MM.1S (cell line): ENCODE measurements at regions not wholly inside any gene's neighbourhood (a gene's known extent, or its start where the extent isn't known, plus 50 kb on each side); places are given as distances from the start of the nearest gene placed in this dataset.

Experiments
- DNase-seq: peaks from one replicate; pipeline ENCODE4 v3.0.0-alpha.2; 2015
- H2AFZ ChIP-seq: fragments of 300-600 bp; sonication (generic); 2 replicates; pipeline ENCODE4 v1.6.0; 2016; ENCODE audit warnings: antibody characterized with exemption, low read length
- H3F3A ChIP-seq: fragments of 300-600 bp; sonication (generic); 2 replicates; pipeline ENCODE4 v1.6.1; 2016; ENCODE audit warnings: mild to moderate bottlenecking, antibody characterized with exemption, low read length, moderate library complexity, mixed read lengths; ENCODE audit not compliant: insufficient read depth
- H3K27ac ChIP-seq: fragments of 300-600 bp; sonication (generic); 2 replicates; pipeline ENCODE4 v1.5.1; 2016; ENCODE audit warnings: mild to moderate bottlenecking, low read length
- H3K27me3 ChIP-seq: fragments of 300-600 bp; sonication (generic); replicated peaks from 2 replicates; pipeline ENCODE4 v1.6.0; 2016; ENCODE audit warnings: low read length; ENCODE audit not compliant: insufficient read depth
- H3K36me3 ChIP-seq: fragments of 300-600 bp; sonication (generic); replicated peaks from 2 replicates; pipeline ENCODE4 v1.6.1; 2016; ENCODE audit warnings: mild to moderate bottlenecking, low read length, mixed read lengths; ENCODE audit not compliant: insufficient read depth
- H3K4me1 ChIP-seq: fragments of 300-600 bp; sonication (generic); 2 replicates; pipeline ENCODE4 v1.6.1; 2016; ENCODE audit warnings: low read length, mixed read lengths
- H3K4me2 ChIP-seq: fragments of 300-600 bp; sonication (generic); 2 replicates; pipeline ENCODE4 v1.6.0; 2016; ENCODE audit warnings: low read depth, low read length
- H3K4me3 ChIP-seq: fragments of 300-600 bp; sonication (generic); 2 replicates; pipeline ENCODE4 v1.5.1; 2016; ENCODE audit warnings: low read length, mixed read lengths
- H3K79me2 ChIP-seq: fragments of 300-600 bp; sonication (generic); 2 replicates; pipeline ENCODE4 v1.6.1; 2016; ENCODE audit warnings: mixed run types, low read length, mixed read lengths
- H3K9ac ChIP-seq: fragments of 300-600 bp; sonication (generic); 2 replicates; pipeline ENCODE4 v1.6.1; 2016; ENCODE audit warnings: low read length, mixed read lengths
- H3K9me2 ChIP-seq: fragments of 300-600 bp; sonication (generic); replicated peaks from 2 replicates; pipeline ENCODE4 v1.6.1; 2016; ENCODE audit warnings: mild to moderate bottlenecking, low read length, mixed read lengths; ENCODE audit not compliant: insufficient read depth
- H3K9me3 ChIP-seq: fragments of 300-600 bp; sonication (generic); replicated peaks from 2 replicates; pipeline ENCODE4 v1.6.1; 2016; ENCODE audit warnings: mild to moderate bottlenecking, low read length, mixed read lengths; ENCODE audit not compliant: insufficient read depth
- H4K20me1 ChIP-seq: fragments of 300-600 bp; sonication (generic); 2 replicates; pipeline ENCODE4 v1.6.1; 2016; ENCODE audit warnings: mild to moderate bottlenecking, low read length, moderate library complexity, mixed read lengths; ENCODE audit not compliant: insufficient read depth
- EZH2 ChIP-seq: fragments of 300-600 bp; sonication (generic); optimal IDR thresholded peaks from 2 replicates; pipeline ENCODE3; 2017; ENCODE audit warnings: low read depth, mild to moderate bottlenecking, antibody characterized with exemption, low read length, mixed read lengths
- EZH2phosphoT487 ChIP-seq: fragments of 300-600 bp; sonication (generic); IDR thresholded peaks from 2 replicates; pipeline ENCODE4 v1.6.1; 2018; ENCODE audit warnings: antibody characterized with exemption, low read length
- TF ChIP-seq, protein P1 (sequence below): fragments of 300-600 bp; sonication (generic); IDR thresholded peaks from 2 replicates; pipeline ENCODE4 v1.5.1; 2016; ENCODE audit warnings: antibody characterized with exemption, low read length, mixed read lengths

DNA sequence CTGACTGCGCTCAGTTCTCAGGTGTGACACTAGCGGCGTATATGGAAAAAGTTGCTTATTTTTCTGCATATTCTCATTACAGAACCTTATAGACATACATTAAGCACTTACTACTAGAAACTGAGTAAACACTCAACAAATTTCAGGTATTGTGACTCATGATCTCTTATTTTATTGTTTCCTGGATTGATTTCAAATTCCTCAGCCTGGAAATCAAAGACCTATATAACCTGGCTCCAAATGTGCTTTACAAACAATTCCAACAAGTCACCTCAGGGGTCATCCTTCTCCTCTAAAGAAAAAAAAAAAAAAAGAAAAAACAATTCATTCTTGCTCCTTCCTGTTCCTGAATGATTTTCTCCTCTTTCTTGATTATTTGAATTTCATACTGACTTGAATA lies 152.3 kb downstream of the ADAM29 start:
- Histone ChIP-seq H3K4me2 (no peak overlapping the region), H3F3A (no peaks in the 10 kb centered on the region), H3K9me3 (no peaks in the 10 kb centered on the region), H3K36me3 (no peaks in the 10 kb centered on the region), H3K27me3 (no peaks in the 10 kb centered on the region), H3K4me1 (no peaks in the 10 kb centered on the region; the same call in 1 of the 2 replicates), H3K79me2 (no peaks in the 10 kb centered on the region), H3K27ac (no peak overlapping the region), H3K4me3 (no peak overlapping the region), H2AFZ (no peak overlapping the region), H3K9ac (no peak overlapping the region), H3K9me2 (no peaks in the 10 kb centered on the region), H4K20me1 (no peaks in the 10 kb centered on the region)
- TF ChIP-seq EZH2 (no peak), EZH2phosphoT487 (no peak)
- TF ChIP-seq, protein P1, sequence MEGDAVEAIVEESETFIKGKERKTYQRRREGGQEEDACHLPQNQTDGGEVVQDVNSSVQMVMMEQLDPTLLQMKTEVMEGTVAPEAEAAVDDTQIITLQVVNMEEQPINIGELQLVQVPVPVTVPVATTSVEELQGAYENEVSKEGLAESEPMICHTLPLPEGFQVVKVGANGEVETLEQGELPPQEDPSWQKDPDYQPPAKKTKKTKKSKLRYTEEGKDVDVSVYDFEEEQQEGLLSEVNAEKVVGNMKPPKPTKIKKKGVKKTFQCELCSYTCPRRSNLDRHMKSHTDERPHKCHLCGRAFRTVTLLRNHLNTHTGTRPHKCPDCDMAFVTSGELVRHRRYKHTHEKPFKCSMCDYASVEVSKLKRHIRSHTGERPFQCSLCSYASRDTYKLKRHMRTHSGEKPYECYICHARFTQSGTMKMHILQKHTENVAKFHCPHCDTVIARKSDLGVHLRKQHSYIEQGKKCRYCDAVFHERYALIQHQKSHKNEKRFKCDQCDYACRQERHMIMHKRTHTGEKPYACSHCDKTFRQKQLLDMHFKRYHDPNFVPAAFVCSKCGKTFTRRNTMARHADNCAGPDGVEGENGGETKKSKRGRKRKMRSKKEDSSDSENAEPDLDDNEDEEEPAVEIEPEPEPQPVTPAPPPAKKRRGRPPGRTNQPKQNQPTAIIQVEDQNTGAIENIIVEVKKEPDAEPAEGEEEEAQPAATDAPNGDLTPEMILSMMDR = no peak
- DNase-seq = no peak

DNA sequence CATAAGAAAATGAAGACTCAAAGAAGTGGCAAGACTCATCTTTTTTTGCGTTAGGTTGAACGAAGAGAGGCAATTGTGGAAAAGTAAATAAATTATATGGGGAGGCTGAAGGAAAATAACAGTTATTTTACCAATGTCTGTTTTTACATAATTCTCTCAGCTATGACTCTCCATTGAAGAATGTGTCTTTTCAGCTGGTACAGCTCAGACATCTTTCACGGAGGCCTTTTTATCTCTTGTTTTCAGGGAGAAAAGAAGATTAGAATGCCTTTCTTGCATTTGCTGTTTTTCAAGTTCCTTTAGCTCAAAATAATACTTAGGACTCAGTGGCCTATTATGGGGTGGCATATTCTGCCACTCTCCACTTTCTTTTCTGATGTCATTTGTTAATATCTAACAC lies 153.0 kb downstream of the ADAM29 start:
- H3K9me2 ChIP-seq = no peaks in the 10 kb centered on the region
- no peaks in the 10 kb centered on the region for H3K36me3 ChIP-seq
- H3K9me3 ChIP-seq = no peaks in the 10 kb centered on the region
- H4K20me1 ChIP-seq = no peaks in the 10 kb centered on the region
- no peak overlapping the region for H3K27ac ChIP-seq
- no peak for DNase-seq
- no peaks in the 10 kb centered on the region for H3K27me3 ChIP-seq
- no peak for TF ChIP-seq EZH2phosphoT487
- TF ChIP-seq, protein P1 = no peak
- no peak for TF ChIP-seq EZH2
- H3K79me2 ChIP-seq = no peaks in the 10 kb centered on the region
- H3K9ac ChIP-seq = no peak overlapping the region
- no peak overlapping the region for H3K4me2 ChIP-seq
- H2AFZ ChIP-seq = no peak overlapping the region
- H3K4me1 ChIP-seq = no peaks in the 10 kb centered on the region; the same call in 1 of the 2 replicates
- H3K4me3 ChIP-seq = no peak overlapping the region
- H3F3A ChIP-seq = no peaks in the 10 kb centered on the region

DNA sequence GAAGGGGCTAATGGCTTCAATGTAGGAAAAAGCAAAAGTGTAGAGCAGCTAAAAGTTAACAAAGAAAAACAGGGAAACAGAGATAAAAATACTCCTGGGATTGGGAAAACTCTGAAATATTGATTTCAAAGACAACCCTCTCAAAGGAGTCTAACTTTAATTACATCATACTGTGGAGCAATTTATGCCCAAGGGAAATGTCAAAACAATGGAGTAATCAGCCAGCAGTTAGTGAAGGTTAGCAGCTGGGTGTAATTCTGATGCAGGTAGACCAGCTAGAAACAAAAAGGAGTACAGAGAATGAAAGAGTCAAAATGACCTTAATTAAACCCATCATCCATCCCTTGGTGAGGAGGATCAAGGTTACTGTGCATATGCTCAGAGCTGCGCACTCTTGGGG lies 169.0 kb downstream of the ADAM29 start:
- no peak for TF ChIP-seq EZH2
- TF ChIP-seq, protein P1 = no peak
- no peak for TF ChIP-seq EZH2phosphoT487
- H3K9me2 ChIP-seq = no peaks in the 10 kb centered on the region
- no peaks in the 10 kb centered on the region for H3K4me1 ChIP-seq
- no peak overlapping the region for H3K27ac ChIP-seq
- H3K9ac ChIP-seq = no peak overlapping the region
- H3K9me3 ChIP-seq = no peaks in the 10 kb centered on the region
- H2AFZ ChIP-seq = no peak overlapping the region
- H3K79me2 ChIP-seq = no peaks in the 10 kb centered on the region
- no peaks in the 10 kb centered on the region for H3K27me3 ChIP-seq
- no peak overlapping the region for H3K4me2 ChIP-seq
- no peaks in the 10 kb centered on the region for H3K36me3 ChIP-seq
- H3K4me3 ChIP-seq = no peak overlapping the region
- H4K20me1 ChIP-seq = no peaks in the 10 kb centered on the region
- DNase-seq = no peak
- no peaks in the 10 kb centered on the region for H3F3A ChIP-seq
